ENCODE measurements at regions not wholly inside any gene's neighbourhood (a gene's known extent, or its start where the extent isn't known, plus 50 kb on each side); places are given as distances from the start of the nearest gene placed in this dataset.

- DNase-seq (ENCODE audit: low spot score) = no peak
Observed at GRCh38 chr1:56355918-56356317, 223.4 kb downstream of the PLPP3 start.

- DNase-seq (ENCODE audit: low spot score) = no peak
Observed at GRCh38 chr1:56355422-56355821, 223.9 kb downstream of the PLPP3 start.

GRCh38 chr1:56345831-56346230 is 233.5 kb downstream of the PLPP3 start:
- no peak for DNase-seq (ENCODE audit: low spot score)

GRCh38 chr1:56340977-56341376 is 238.4 kb downstream of the PLPP3 start:
- no peak for DNase-seq (ENCODE audit: low spot score)

GRCh38 chr1:56339786-56340465 is 239.4 kb downstream of the PLPP3 start:
- DNase-seq (ENCODE audit: low spot score) = no peak

- no peak for DNase-seq (ENCODE audit: low spot score)
Observed at GRCh38 chr1:56339093-56339492, 240.3 kb downstream of the PLPP3 start.

- DNase-seq (ENCODE audit: low spot score) = no peak
Observed at GRCh38 chr1:56336982-56337381, 242.4 kb downstream of the PLPP3 start.

- no peak for DNase-seq (ENCODE audit: low spot score)
Observed at GRCh38 chr1:56335394-56335793, 244.0 kb downstream of the PLPP3 start.

GRCh38 chr1:56334047-56334446 is 245.3 kb downstream of the PLPP3 start:
- DNase-seq (ENCODE audit: low spot score) = no peak

GRCh38 chr1:56333461-56333860 is 245.9 kb downstream of the PLPP3 start:
- DNase-seq (ENCODE audit: low spot score) = no peak

- DNase-seq (ENCODE audit: low spot score) = no peak
Observed at GRCh38 chr1:56331892-56332567, 247.3 kb downstream of the PLPP3 start.

GRCh38 chr1:56331207-56331891 is 248.0 kb downstream of the PLPP3 start:
- no peak for DNase-seq (ENCODE audit: low spot score)

GRCh38 chr1:56330391-56331026 is 248.9 kb downstream of the PLPP3 start:
- peak; percentile 40 for DNase-seq (ENCODE audit: low spot score)

GRCh38 chr1:56329970-56330369 is 249.4 kb downstream of the PLPP3 start:
- DNase-seq (ENCODE audit: low spot score) = no peak

GRCh38 chr1:56327195-56327594 is 252.2 kb downstream of the PLPP3 start:
- no peak for DNase-seq (ENCODE audit: low spot score)

GRCh38 chr1:56326056-56326455 is 253.3 kb downstream of the PLPP3 start:
- no peak for DNase-seq (ENCODE audit: low spot score)

- DNase-seq (ENCODE audit: low spot score) = no peak
Observed at GRCh38 chr1:56324504-56324903, 254.9 kb downstream of the PLPP3 start.

- no peak for DNase-seq (ENCODE audit: low spot score)
Observed at GRCh38 chr1:56322211-56322610, 257.2 kb downstream of the PLPP3 start.

GRCh38 chr1:56321150-56321490 is 258.2 kb downstream of the PLPP3 start:
- no peak for DNase-seq (ENCODE audit: low spot score)

GRCh38 chr1:56320464-56321149 is 258.8 kb downstream of the PLPP3 start:
- no peak for DNase-seq (ENCODE audit: low spot score)

- no peak for DNase-seq (ENCODE audit: low spot score)
Observed at GRCh38 chr1:56317722-56318121, 261.6 kb downstream of the PLPP3 start.

- no peak for DNase-seq (ENCODE audit: low spot score)
Observed at GRCh38 chr1:56315293-56315942, 263.9 kb downstream of the PLPP3 start.

Measured in activated CD4-positive, alpha-beta T cell treated with anti-CD3 and anti-CD28 coated beads, Interleukin-2, Interleukin-4, amounts not matched to agents 100 ng/mL and 50 ng/mL, durations not matched to agents 16 hours and 8 hours (primary cell).